ENCODE measurements at regions not wholly inside any gene's neighbourhood (a gene's known extent, or its start where the extent isn't known, plus 50 kb on each side); places are given as distances from the start of the nearest gene placed in this dataset.

- Histone ChIP-seq H3K36me3 (no peaks in the 10 kb centered on the region), H3K9me3 (ENCODE audit: severe bottlenecking) (peaks cover 4% of the 10 kb centered on the region), H3K27ac (peak overlapping the region; percentile 89), H3K4me3 (ENCODE audit: low read depth, low read length) (peak overlapping the region; percentile 28), H3K27me3 (ENCODE audit: insufficient read depth, low read depth, severe bottlenecking) (no peaks in the 10 kb centered on the region)
- no peak for TF ChIP-seq CTCF (IDR thresholded peaks at IDR 0.05; ENCODE audit: low read depth, low read length)
- DNase-seq = peak; percentile 95
Measured at GRCh38 chr9:119902611-119903010, 533.4 kb upstream of the BRINP1 start.

- DNase-seq = no peak
- Histone ChIP-seq H3K4me3 (ENCODE audit: low read depth, low read length) (no peak overlapping the region), H3K36me3 (no peaks in the 10 kb centered on the region), H3K27me3 (ENCODE audit: insufficient read depth, low read depth, severe bottlenecking) (no peaks in the 10 kb centered on the region), H3K27ac (no peak overlapping the region), H3K9me3 (ENCODE audit: severe bottlenecking) (no peaks in the 10 kb centered on the region)
- no peak for TF ChIP-seq CTCF (IDR thresholded peaks at IDR 0.05; ENCODE audit: low read depth, low read length)
Measured at GRCh38 chr9:119898316-119898715, 529.1 kb upstream of the BRINP1 start.

- no peaks in the 10 kb centered on the region for H3K27me3 ChIP-seq (ENCODE audit: insufficient read depth, low read depth, severe bottlenecking)
- no peaks in the 10 kb centered on the region for H3K9me3 ChIP-seq (ENCODE audit: severe bottlenecking)
- H3K27ac ChIP-seq = no peak overlapping the region
- no peak overlapping the region for H3K4me3 ChIP-seq (ENCODE audit: low read depth, low read length)
- no peak for DNase-seq
- H3K36me3 ChIP-seq = no peaks in the 10 kb centered on the region
- TF ChIP-seq CTCF (IDR thresholded peaks at IDR 0.05; ENCODE audit: low read depth, low read length) = no peak
Measured at GRCh38 chr9:119884438-119884837, 515.2 kb upstream of the BRINP1 start.

- H3K36me3 ChIP-seq = no peaks in the 10 kb centered on the region
- H3K27me3 ChIP-seq (ENCODE audit: insufficient read depth, low read depth, severe bottlenecking) = no peaks in the 10 kb centered on the region
- no peaks in the 10 kb centered on the region for H3K9me3 ChIP-seq (ENCODE audit: severe bottlenecking)
- no peak overlapping the region for H3K27ac ChIP-seq
- no peak for TF ChIP-seq CTCF (IDR thresholded peaks at IDR 0.05; ENCODE audit: low read depth, low read length)
- no peak for DNase-seq
- H3K4me3 ChIP-seq (ENCODE audit: low read depth, low read length) = no peak overlapping the region
Measured at GRCh38 chr9:119881898-119882297, 512.7 kb upstream of the BRINP1 start.

GRCh38 chr9:119880361-119880760 is 511.1 kb upstream of the BRINP1 start:
- DNase-seq = peak; percentile 25
- Histone ChIP-seq H3K27ac (no peak overlapping the region), H3K9me3 (ENCODE audit: severe bottlenecking) (no peaks in the 10 kb centered on the region), H3K36me3 (no peaks in the 10 kb centered on the region), H3K27me3 (ENCODE audit: insufficient read depth, low read depth, severe bottlenecking) (no peaks in the 10 kb centered on the region), H3K4me3 (ENCODE audit: low read depth, low read length) (no peak overlapping the region)
- no peak for TF ChIP-seq CTCF (IDR thresholded peaks at IDR 0.05; ENCODE audit: low read depth, low read length)

- DNase-seq = no peak
- no peaks in the 10 kb centered on the region for H3K9me3 ChIP-seq (ENCODE audit: severe bottlenecking)
- no peaks in the 10 kb centered on the region for H3K36me3 ChIP-seq
- H3K4me3 ChIP-seq (ENCODE audit: low read depth, low read length) = no peak overlapping the region
- no peak overlapping the region for H3K27ac ChIP-seq
- TF ChIP-seq CTCF (IDR thresholded peaks at IDR 0.05; ENCODE audit: low read depth, low read length) = no peak
- no peaks in the 10 kb centered on the region for H3K27me3 ChIP-seq (ENCODE audit: insufficient read depth, low read depth, severe bottlenecking)
Measured at GRCh38 chr9:119877306-119877705, 508.1 kb upstream of the BRINP1 start.
